ENCODE measurements at regions not wholly inside any gene's neighbourhood (a gene's known extent, or its start where the extent isn't known, plus 50 kb on each side); places are given as distances from the start of the nearest gene placed in this dataset.

DNA sequence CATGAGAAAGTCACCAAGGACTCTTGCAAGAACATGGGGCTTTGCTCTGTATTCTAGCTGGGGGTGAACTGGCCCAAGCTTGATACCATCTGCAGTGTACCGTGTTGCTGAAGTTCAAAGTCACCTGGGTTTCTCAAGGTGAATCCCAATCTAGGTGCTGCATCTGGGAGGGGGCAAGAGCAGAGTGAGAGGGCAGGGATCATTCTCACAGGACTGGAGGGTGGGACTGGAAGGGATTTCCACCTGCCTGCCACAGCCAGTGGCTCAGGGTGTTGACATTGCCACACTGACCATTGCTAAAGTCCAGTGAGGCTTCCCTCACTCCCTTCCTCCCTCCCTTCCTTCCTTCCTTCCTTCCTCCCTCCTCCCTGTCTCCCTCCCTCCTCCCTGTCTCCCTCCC is 98.7 kb downstream of the MYCN start:
- intact Hi-C loops (cut with micrococcal nuclease; ENCODE audit: unreplicated experiment), result no loop called here
- CTCF ChIA-PET, result interaction anchor here (0.6 kb wide), 1 partner anchor 47 kb away, joined by 3 read pairs; no protein-coding TSS in a partner anchor
- H3K27me3 Mint-ChIP-seq (ENCODE audit: unreplicated experiment), result peaks cover 22% of the 10 kb centered on the region
- H3K4me1 Mint-ChIP-seq (ENCODE audit: low read depth, unreplicated experiment), result no peaks in the 10 kb centered on the region
- no peak for DNase-seq
- no peaks in the 10 kb centered on the region for H3K36me3 Mint-ChIP-seq (ENCODE audit: insufficient read depth, unreplicated experiment)
- H3K9me3 Mint-ChIP-seq (ENCODE audit: low read depth, unreplicated experiment), result no peaks in the 10 kb centered on the region
- H3K4me3 Mint-ChIP-seq (ENCODE audit: low read depth, unreplicated experiment), result no peak overlapping the region
- TF ChIP-seq, protein P1, sequence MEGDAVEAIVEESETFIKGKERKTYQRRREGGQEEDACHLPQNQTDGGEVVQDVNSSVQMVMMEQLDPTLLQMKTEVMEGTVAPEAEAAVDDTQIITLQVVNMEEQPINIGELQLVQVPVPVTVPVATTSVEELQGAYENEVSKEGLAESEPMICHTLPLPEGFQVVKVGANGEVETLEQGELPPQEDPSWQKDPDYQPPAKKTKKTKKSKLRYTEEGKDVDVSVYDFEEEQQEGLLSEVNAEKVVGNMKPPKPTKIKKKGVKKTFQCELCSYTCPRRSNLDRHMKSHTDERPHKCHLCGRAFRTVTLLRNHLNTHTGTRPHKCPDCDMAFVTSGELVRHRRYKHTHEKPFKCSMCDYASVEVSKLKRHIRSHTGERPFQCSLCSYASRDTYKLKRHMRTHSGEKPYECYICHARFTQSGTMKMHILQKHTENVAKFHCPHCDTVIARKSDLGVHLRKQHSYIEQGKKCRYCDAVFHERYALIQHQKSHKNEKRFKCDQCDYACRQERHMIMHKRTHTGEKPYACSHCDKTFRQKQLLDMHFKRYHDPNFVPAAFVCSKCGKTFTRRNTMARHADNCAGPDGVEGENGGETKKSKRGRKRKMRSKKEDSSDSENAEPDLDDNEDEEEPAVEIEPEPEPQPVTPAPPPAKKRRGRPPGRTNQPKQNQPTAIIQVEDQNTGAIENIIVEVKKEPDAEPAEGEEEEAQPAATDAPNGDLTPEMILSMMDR (IDR thresholded peaks at IDR 0.05; ENCODE audit: unreplicated experiment), result no peak
- H3K27ac Mint-ChIP-seq (ENCODE audit: unreplicated experiment), result no peak overlapping the region
- BruUV-seq (replicated peaks), result no TSS peak

DNA sequence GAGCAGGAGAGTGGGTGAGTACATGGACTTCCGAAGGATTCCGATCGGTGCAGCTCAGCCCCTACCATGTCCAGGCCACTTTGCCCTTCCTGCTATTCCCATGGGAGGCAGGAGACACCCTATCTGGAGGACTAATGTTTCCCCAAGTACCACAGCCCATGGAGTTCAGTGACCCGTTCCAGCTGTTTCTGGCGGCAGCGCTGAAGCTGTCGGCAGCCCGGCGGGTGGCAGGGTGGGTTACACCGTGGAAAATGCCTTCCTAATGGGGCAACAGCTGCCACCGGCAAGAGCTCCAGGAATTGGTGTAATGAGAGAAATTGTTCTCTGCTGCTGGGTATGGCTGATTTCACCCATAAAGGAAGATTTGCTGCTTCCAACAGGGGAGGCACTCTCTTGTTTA is 98.3 kb downstream of the MYCN start:
- H3K4me1 Mint-ChIP-seq (ENCODE audit: low read depth, unreplicated experiment), result no peaks in the 10 kb centered on the region
- CTCF ChIA-PET, result interaction anchor here (0.6 kb wide), 1 partner anchor 46 kb away, joined by 3 read pairs; no protein-coding TSS in a partner anchor

DNA sequence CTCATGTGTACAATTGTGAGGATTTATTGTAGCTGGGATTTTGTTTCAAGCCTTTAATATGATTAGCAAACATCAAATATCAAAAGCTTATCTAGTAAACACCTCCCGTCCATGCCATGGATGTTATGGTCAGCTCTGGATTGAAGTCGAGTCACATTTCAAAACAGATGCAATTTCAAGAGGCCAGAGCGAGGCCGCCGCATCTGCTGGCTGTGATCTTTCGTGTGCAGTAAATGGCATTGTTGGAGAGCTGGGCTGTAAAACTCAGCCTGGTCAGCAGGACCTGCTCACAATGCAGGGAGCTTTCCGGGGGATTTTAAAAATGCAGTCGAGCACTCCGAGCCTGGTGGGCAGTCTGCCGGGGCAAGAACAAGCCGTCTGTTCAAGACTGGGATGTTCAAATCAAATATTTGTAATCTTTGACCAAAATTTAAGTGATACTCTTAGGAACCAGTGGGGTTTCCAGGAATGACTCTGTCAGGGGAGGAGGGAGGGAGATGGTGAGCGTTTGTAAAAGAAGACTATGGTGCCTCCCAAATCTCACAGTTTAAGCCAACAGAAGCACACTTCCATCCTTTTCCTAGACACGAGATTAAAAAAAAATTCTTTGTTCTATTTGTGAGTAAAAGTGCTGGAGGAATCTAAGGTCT is 97.6 kb downstream of the MYCN start:
- no peak overlapping the region for H3K27ac Mint-ChIP-seq (ENCODE audit: unreplicated experiment)
- CTCF ChIA-PET, result interaction anchor here (0.6 kb wide), 1 partner anchor 46 kb away, joined by 3 read pairs; no protein-coding TSS in a partner anchor
- no TSS peak for BruUV-seq (replicated peaks)
- DNase-seq, result no peak
- intact Hi-C loops (cut with micrococcal nuclease; ENCODE audit: unreplicated experiment), result no loop called here
- H3K27me3 Mint-ChIP-seq (ENCODE audit: unreplicated experiment), result peaks cover 22% of the 10 kb centered on the region
- TF ChIP-seq, protein P1 (IDR thresholded peaks at IDR 0.05; ENCODE audit: unreplicated experiment), result no peak
- H3K4me3 Mint-ChIP-seq (ENCODE audit: low read depth, unreplicated experiment), result no peak overlapping the region
- H3K4me1 Mint-ChIP-seq (ENCODE audit: low read depth, unreplicated experiment), result no peaks in the 10 kb centered on the region
- H3K36me3 Mint-ChIP-seq (ENCODE audit: insufficient read depth, unreplicated experiment), result no peaks in the 10 kb centered on the region
- no peaks in the 10 kb centered on the region for H3K9me3 Mint-ChIP-seq (ENCODE audit: low read depth, unreplicated experiment)

More for the DNA sequence above, 98.3 kb downstream of the MYCN start:
- intact Hi-C loops (cut with micrococcal nuclease; ENCODE audit: unreplicated experiment), result no loop called here
- Mint-ChIP-seq H3K9me3 (ENCODE audit: low read depth, unreplicated experiment) (no peaks in the 10 kb centered on the region), H3K27me3 (ENCODE audit: unreplicated experiment) (peaks cover 22% of the 10 kb centered on the region), H3K36me3 (ENCODE audit: insufficient read depth, unreplicated experiment) (no peaks in the 10 kb centered on the region), H3K4me3 (ENCODE audit: low read depth, unreplicated experiment) (no peak overlapping the region), H3K27ac (ENCODE audit: unreplicated experiment) (no peak overlapping the region)
- TF ChIP-seq, protein P1 (IDR thresholded peaks at IDR 0.05; ENCODE audit: unreplicated experiment), result no peak
- no TSS peak for BruUV-seq (replicated peaks)
- DNase-seq, result no peak

GRCh38 chr2:16036951-16037350 is 96.6 kb downstream of the MYCN start:
- CTCF ChIA-PET, result no interaction called here
- no peak for DNase-seq
- TF ChIP-seq, protein P1 (IDR thresholded peaks at IDR 0.05; ENCODE audit: unreplicated experiment), result no peak

More at GRCh38 chr2:16036951-16037350, 96.6 kb downstream of the MYCN start:
- BruUV-seq (replicated peaks), result no TSS peak
- Mint-ChIP-seq H3K36me3 (ENCODE audit: insufficient read depth, unreplicated experiment) (no peaks in the 10 kb centered on the region), H3K9me3 (ENCODE audit: low read depth, unreplicated experiment) (no peaks in the 10 kb centered on the region), H3K4me3 (ENCODE audit: low read depth, unreplicated experiment) (no peak overlapping the region), H3K4me1 (ENCODE audit: low read depth, unreplicated experiment) (peaks cover 6% of the 10 kb centered on the region), H3K27me3 (ENCODE audit: unreplicated experiment) (peaks cover 22% of the 10 kb centered on the region), H3K27ac (ENCODE audit: unreplicated experiment) (no peak overlapping the region)
- intact Hi-C loops (cut with micrococcal nuclease; ENCODE audit: unreplicated experiment), result no loop called here

All from Calu3 (cell line).